Nephron (organoid): ENCODE measurements at regions not wholly inside any gene's neighbourhood (a gene's known extent, or its start where the extent isn't known, plus 50 kb on each side); places are given as distances from the start of the nearest gene placed in this dataset.

Source experiments
- H3K27ac Mint-ChIP-seq, 3 experiments: 2 replicates each; pipeline ENCODE4 v1.8.0; 2020; ENCODE audit warnings: mixed read lengths in 3 of 3, mild to moderate bottlenecking in 2 of 3, moderate library complexity in 1 of 3
- H3K27me3 Mint-ChIP-seq: 2 replicates; pipeline ENCODE4 v1.8.0; 2021; ENCODE audit warnings: low read depth, mild to moderate bottlenecking, moderate library complexity, mixed read lengths
- H3K36me3 Mint-ChIP-seq: 2 replicates; pipeline ENCODE4 v1.8.0; 2020; ENCODE audit warnings: low read depth, mixed read lengths
- H3K4me1 Mint-ChIP-seq: 2 replicates; pipeline ENCODE4 v1.8.0; 2020; ENCODE audit warnings: mixed read lengths
- H3K4me3 Mint-ChIP-seq, 3 experiments: 2 replicates each; pipeline ENCODE4 v1.8.0; 2020; ENCODE audit warnings: mild to moderate bottlenecking in 3 of 3, mixed read lengths in 3 of 3, moderate library complexity in 2 of 3
- H3K9me3 Mint-ChIP-seq: 2 replicates; pipeline ENCODE4 v1.8.0; 2020; ENCODE audit warnings: mixed read lengths
- TF ChIP-seq, protein P1 (sequence below), 3 experiments: fragments of 200-600 bp; sonication (generic); IDR thresholded peaks; one replicate each; pipeline ENCODE4 v1.5.0; 2021; ENCODE audit warnings: antibody characterized with exemption in 3 of 3; ENCODE audit not compliant: unreplicated experiment in 3 of 3

DNA sequence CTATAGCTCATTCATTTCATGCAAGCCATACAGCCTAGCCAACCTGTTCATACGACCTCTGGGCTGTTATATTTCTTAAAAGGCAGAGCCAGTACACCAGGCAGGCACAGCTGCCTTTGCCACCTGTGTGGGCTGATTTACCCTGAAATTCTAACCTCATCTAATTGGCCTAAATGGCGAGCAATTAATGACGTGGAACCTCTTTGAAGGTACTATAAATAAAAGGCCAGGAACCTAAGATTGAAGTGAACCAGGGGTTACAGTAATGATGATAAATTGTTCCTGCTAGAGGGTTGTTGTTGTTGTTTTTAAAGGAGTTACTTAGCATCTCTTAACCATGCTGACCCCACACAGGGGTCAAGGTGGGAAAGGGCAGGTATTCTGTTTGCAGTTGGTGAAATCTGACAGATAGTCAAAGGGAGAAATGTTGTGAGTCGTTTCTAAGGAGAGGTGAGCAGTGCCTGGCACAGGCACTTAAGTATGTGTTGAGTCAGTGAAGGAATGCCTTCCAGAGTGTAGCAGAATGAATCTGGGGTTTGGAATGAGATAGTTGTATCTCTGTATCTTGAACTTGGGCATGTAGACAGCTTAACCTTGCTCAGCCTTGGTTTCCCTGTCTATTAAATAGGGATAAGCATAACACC, 213.5 kb upstream of the NAV2 start:
- Mint-ChIP-seq H3K36me3 (no peaks in the 10 kb centered on the region), H3K27ac (no peak overlapping the region), H3K4me1 (no peaks in the 10 kb centered on the region), H3K4me3 (no peak overlapping the region), H3K27me3 (peaks cover 32% of the 10 kb centered on the region), H3K9me3 (peaks cover 3% of the 10 kb centered on the region)
- TF ChIP-seq, protein P1, sequence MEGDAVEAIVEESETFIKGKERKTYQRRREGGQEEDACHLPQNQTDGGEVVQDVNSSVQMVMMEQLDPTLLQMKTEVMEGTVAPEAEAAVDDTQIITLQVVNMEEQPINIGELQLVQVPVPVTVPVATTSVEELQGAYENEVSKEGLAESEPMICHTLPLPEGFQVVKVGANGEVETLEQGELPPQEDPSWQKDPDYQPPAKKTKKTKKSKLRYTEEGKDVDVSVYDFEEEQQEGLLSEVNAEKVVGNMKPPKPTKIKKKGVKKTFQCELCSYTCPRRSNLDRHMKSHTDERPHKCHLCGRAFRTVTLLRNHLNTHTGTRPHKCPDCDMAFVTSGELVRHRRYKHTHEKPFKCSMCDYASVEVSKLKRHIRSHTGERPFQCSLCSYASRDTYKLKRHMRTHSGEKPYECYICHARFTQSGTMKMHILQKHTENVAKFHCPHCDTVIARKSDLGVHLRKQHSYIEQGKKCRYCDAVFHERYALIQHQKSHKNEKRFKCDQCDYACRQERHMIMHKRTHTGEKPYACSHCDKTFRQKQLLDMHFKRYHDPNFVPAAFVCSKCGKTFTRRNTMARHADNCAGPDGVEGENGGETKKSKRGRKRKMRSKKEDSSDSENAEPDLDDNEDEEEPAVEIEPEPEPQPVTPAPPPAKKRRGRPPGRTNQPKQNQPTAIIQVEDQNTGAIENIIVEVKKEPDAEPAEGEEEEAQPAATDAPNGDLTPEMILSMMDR (IDR thresholded peaks at IDR 0.05; ENCODE audit: unreplicated experiment in 3 of 3): no peak

DNA sequence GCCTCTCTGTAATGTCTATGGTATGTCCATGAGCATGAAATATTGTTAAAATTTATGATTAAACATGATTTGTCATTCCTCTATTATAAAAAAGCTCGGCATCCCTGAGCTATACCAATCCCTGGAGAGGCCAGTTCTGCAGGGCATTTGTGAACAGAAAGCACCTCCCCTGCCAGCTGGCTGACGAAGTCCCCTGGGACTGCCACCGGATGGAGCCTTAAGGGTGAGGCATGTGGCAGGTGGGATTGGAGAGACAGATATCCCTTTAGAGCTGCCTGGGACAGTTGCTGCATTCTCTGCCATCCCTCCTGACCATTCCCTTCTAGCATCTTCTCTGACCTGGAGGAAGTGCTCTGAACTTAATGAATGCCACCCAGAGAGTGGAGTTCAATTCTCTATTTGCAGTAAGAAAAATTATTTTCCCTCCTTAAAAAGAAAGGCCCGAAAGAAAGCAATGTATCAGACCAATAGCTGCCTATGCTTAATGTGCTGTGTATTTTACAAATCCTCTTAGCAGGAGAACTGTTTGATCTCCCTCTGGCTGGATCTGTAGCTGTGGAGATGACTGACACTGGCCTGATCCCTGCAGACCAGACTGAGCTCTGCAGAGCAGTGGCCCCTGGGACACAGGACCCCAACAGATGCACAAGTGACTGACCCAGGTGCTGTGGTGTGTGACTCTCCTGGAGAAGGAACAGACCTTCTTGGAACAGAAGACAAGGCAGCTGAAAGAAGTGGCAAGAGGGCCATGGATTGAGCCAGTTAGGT, 219.0 kb upstream of the NAV2 start:
- no peaks in the 10 kb centered on the region for H3K4me1 Mint-ChIP-seq
- TF ChIP-seq, protein P1 (IDR thresholded peaks at IDR 0.05; ENCODE audit: unreplicated experiment in 3 of 3): no peak

DNA sequence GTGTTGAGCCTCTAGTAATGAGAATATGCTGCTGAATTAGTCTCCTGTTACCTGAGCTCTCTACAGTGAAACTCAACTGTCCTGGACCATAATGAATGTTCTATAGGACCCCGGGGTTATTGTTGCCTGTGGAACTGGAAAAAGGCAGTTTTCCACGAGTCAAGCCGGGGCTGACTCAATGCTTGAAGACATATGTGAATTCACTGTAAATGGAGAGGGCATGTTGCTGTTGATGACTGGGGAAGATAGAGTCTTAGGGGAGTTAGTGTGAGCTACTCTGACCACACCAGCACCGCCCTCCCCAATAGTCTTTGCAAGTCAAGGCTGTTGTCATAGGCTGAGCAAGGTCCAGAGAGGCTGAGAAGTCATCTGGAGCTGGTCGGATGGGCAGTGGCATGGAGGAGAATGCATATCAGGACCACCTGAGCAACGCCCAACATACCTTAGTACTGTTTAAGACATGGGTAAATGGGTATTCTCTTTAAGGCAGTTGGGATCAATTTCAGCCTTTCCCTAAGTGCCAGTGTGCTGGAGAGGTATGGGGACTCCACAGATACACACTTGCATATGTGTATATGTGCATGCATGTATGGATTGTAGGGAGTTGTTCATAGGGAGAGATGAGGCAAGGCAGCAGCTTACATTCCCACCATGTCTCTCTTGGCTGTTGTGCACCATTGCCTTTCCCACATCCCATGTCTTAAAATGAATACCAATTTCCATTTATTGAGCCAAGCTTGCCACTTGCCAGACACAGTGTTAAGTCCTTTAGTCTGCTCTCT, 230.1 kb upstream of the NAV2 start:
- peaks cover 75% of the 10 kb centered on the region for H3K27me3 Mint-ChIP-seq
- H3K27ac Mint-ChIP-seq: no peak overlapping the region
- no peak overlapping the region for H3K4me3 Mint-ChIP-seq
- H3K4me1 Mint-ChIP-seq: peaks cover 8% of the 10 kb centered on the region
- H3K9me3 Mint-ChIP-seq: no peaks in the 10 kb centered on the region
- TF ChIP-seq, protein P1 (IDR thresholded peaks at IDR 0.05; ENCODE audit: unreplicated experiment in 3 of 3): no peak
- no peaks in the 10 kb centered on the region for H3K36me3 Mint-ChIP-seq

More for the DNA sequence above, 219.0 kb upstream of the NAV2 start:
- Mint-ChIP-seq H3K27ac (no peak overlapping the region), H3K27me3 (peaks cover 49% of the 10 kb centered on the region), H3K4me3 (no peak overlapping the region), H3K9me3 (peaks cover 14% of the 10 kb centered on the region), H3K36me3 (no peaks in the 10 kb centered on the region)

DNA sequence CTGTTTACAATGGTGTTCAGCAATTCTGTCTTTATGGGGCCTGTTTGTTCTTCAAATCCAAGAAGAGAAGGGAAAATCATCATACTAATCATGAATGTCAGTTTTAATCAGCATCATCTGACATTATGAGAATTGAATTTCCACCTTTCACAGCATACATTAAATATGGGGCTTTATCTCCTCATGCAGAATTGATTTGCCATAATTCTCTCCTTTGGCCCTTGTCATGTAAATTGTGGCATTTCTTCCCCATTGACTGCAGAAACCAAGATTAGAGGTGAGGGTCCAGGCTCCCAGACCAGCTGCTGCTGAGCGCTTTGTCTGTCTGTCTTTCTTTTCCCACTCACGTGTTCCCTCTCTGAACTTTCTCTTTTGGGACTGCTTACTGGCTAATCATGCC, 232.1 kb upstream of the NAV2 start:
- TF ChIP-seq, protein P1 (IDR thresholded peaks at IDR 0.05; ENCODE audit: unreplicated experiment in 3 of 3): no peak
- Mint-ChIP-seq H3K9me3 (no peaks in the 10 kb centered on the region), H3K27me3 (peaks cover 72% of the 10 kb centered on the region), H3K4me3 (no peak overlapping the region), H3K36me3 (no peaks in the 10 kb centered on the region), H3K4me1 (peaks cover 9% of the 10 kb centered on the region), H3K27ac (no peak overlapping the region)

DNA sequence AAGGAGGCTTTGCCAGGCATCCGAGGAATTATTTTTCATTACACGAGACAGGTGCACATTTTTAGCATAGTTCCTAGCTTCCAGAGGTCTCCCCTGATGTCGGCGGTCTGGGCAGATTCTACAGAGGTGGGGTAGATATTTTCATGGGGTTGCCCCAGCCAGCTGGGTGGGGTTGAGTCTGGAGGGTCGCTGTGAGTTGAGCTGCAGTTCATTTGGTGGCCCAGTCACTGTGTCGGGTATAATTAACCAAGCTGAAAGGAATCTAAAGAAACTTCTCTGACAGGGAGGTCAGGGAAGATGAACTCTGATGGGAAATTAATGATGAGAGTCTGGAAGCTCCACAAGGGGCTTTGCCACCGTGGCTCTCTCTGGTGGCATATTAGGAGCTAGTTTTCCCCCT, 233.7 kb upstream of the NAV2 start:
- TF ChIP-seq, protein P1 (IDR thresholded peaks at IDR 0.05; ENCODE audit: unreplicated experiment in 3 of 3): no peak
- Mint-ChIP-seq H3K36me3 (no peaks in the 10 kb centered on the region), H3K9me3 (no peaks in the 10 kb centered on the region), H3K27ac (no peak overlapping the region), H3K4me3 (no peak overlapping the region), H3K27me3 (peaks cover 72% of the 10 kb centered on the region), H3K4me1 (peaks cover 20% of the 10 kb centered on the region)
